ENCODE measurements at regions not wholly inside any gene's neighbourhood (a gene's known extent, or its start where the extent isn't known, plus 50 kb on each side); places are given as distances from the start of the nearest gene placed in this dataset.

DNA sequence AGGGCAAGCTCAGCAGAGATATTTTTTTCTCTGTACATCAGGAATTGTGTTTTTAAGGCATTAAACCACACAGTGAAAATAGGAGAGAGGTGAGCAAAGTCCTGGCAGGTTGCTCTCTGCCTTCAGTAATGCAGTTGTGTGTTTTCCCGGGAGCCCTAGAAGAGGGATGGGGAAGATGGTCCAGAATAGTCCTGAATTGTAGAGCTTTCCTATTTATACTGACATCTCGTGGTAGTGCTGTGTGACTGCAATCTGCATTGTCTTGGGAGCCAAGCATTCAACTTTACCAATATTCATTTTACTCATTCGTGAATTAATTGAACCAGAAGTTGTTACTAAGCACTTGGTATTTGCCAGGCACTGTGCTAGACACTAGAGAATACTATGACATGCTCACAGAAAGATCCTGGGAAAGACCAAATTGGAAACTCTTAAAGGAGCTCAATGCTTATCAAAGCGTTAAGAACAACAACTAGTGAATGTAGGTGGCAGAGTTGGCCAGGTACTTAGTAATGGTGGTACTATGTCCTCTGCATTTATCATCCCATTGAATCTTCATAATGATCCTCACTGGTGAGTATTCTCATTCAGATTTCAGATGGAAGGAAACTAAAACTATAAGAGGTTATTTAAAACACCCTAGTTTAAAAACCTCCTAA, 214.6 kb downstream of the TRIB2 start (continued):
- TF ChIP-seq, protein P1, sequence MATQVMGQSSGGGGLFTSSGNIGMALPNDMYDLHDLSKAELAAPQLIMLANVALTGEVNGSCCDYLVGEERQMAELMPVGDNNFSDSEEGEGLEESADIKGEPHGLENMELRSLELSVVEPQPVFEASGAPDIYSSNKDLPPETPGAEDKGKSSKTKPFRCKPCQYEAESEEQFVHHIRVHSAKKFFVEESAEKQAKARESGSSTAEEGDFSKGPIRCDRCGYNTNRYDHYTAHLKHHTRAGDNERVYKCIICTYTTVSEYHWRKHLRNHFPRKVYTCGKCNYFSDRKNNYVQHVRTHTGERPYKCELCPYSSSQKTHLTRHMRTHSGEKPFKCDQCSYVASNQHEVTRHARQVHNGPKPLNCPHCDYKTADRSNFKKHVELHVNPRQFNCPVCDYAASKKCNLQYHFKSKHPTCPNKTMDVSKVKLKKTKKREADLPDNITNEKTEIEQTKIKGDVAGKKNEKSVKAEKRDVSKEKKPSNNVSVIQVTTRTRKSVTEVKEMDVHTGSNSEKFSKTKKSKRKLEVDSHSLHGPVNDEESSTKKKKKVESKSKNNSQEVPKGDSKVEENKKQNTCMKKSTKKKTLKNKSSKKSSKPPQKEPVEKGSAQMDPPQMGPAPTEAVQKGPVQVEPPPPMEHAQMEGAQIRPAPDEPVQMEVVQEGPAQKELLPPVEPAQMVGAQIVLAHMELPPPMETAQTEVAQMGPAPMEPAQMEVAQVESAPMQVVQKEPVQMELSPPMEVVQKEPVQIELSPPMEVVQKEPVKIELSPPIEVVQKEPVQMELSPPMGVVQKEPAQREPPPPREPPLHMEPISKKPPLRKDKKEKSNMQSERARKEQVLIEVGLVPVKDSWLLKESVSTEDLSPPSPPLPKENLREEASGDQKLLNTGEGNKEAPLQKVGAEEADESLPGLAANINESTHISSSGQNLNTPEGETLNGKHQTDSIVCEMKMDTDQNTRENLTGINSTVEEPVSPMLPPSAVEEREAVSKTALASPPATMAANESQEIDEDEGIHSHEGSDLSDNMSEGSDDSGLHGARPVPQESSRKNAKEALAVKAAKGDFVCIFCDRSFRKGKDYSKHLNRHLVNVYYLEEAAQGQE (IDR thresholded peaks at IDR 0.05; ENCODE audit: borderline replicate concordance) = peak; percentile 51; the same call in 1 of the 2 replicates
- TF ChIP-seq, protein P1 (CRISPR knock-in tag; IDR thresholded peaks at IDR 0.05; ENCODE audit: low read depth) = no peak
- TF ChIP-seq, protein P2, sequence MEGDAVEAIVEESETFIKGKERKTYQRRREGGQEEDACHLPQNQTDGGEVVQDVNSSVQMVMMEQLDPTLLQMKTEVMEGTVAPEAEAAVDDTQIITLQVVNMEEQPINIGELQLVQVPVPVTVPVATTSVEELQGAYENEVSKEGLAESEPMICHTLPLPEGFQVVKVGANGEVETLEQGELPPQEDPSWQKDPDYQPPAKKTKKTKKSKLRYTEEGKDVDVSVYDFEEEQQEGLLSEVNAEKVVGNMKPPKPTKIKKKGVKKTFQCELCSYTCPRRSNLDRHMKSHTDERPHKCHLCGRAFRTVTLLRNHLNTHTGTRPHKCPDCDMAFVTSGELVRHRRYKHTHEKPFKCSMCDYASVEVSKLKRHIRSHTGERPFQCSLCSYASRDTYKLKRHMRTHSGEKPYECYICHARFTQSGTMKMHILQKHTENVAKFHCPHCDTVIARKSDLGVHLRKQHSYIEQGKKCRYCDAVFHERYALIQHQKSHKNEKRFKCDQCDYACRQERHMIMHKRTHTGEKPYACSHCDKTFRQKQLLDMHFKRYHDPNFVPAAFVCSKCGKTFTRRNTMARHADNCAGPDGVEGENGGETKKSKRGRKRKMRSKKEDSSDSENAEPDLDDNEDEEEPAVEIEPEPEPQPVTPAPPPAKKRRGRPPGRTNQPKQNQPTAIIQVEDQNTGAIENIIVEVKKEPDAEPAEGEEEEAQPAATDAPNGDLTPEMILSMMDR (IDR thresholded peaks at IDR 0.05 in 2 of 3, conservative IDR thresholded peaks at IDR 0.05 in 1 of 3; ENCODE audit: insufficient read depth in 2 of 3, low read depth in 1 of 3, low read length in 3 of 3) = peak; percentile 58 to 69 (median 68)
